ENCODE measurements at regions not wholly inside any gene's neighbourhood (a gene's known extent, or its start where the extent isn't known, plus 50 kb on each side); places are given as distances from the start of the nearest gene placed in this dataset.

DNA sequence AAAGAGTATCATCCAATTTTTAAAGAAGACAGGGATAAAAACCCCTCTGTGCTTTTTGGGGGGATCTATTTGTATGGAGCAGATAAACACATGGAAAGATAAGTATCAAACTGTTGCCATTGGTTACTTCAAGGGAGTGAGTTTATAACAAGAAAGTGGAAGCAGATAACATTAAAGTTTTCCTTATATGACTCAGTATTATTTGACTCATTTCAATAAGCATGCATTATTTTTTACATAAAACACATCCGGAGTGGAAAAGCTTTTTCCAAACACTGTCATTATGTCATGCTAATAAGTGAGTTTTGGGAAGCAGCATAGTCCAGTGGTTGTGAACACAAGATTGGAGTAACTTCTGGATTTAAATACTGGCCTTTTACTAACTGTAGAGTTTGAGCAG lies 452.2 kb downstream of the LTN1 start:
- H3K27me3 Mint-ChIP-seq = no peaks in the 10 kb centered on the region
- ATAC-seq (ENCODE audit: low read depth) = no peak

DNA sequence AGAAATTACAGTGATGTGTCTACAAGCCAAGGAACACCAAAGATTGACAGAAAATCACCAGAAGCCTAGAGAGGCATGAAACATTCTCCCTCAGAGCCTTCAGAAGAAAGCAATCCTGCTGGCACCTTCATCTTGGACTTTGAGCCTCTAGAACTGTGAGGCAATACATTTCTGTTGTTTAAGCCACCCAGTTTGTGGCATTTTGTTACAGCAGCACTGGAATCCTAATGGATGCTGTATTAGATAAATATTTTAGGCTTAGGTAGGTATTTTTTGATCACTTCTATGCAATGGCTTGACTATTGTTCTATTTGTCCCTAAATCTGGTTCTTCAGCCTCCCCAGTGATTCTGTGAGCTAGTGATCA lies 453.1 kb downstream of the LTN1 start:
- no peak for DNase-seq
- Mint-ChIP-seq H3K4me3 (no peak overlapping the region), H3K27me3 (peaks cover 2% of the 10 kb centered on the region), H3K27ac (no peak overlapping the region), H3K9me3 (no peaks in the 10 kb centered on the region), H3K36me3 (no peaks in the 10 kb centered on the region), H3K4me1 (no peaks in the 10 kb centered on the region)
- POLR2A ChIA-PET = no interaction called here
- ATAC-seq (ENCODE audit: low read depth) = no peak

More for the DNA sequence above, 452.2 kb downstream of the LTN1 start:
- Mint-ChIP-seq H3K9me3 (no peaks in the 10 kb centered on the region), H3K4me3 (no peak overlapping the region), H3K4me1 (no peaks in the 10 kb centered on the region), H3K27ac (no peak overlapping the region), H3K36me3 (no peaks in the 10 kb centered on the region)
- POLR2A ChIA-PET = no interaction called here
- DNase-seq = no peak

DNA sequence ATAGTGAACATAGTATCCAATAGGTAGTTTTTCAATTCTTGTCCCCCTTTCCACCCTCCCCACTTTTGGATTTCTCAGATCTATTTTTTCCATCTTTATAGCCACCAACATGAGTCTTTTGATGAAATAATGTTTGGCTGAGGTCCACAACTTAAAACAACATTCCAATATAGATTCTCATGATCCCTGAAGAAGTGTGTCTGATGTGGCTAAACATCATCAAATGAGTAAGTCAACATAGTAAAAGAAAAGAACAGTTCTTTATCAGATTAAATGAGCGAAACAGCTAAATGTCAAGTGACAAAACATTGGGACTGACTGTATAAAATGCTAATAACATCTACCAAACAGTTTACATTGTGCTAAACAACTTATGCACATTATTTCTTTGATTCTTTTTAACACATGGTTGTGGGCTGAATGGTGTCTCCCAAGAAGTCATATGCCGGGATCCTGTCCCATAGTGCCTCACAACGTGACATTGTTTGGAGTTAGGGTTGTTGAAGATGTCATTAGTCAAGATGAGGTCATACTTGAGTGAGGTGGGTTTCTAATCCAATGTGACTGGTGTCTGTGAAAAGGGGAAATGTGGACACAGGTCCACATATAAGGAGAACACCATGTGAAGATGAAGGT lies 453.6 kb downstream of the LTN1 start:
- POLR2A ChIA-PET = no interaction called here
- ATAC-seq (ENCODE audit: low read depth) = no peak
- H3K9me3 Mint-ChIP-seq = no peaks in the 10 kb centered on the region
- no peaks in the 10 kb centered on the region for H3K36me3 Mint-ChIP-seq
- no peak overlapping the region for H3K4me3 Mint-ChIP-seq
- no peak for DNase-seq
- H3K27me3 Mint-ChIP-seq = peaks cover 2% of the 10 kb centered on the region
- no peak overlapping the region for H3K27ac Mint-ChIP-seq
- no peaks in the 10 kb centered on the region for H3K4me1 Mint-ChIP-seq

DNA sequence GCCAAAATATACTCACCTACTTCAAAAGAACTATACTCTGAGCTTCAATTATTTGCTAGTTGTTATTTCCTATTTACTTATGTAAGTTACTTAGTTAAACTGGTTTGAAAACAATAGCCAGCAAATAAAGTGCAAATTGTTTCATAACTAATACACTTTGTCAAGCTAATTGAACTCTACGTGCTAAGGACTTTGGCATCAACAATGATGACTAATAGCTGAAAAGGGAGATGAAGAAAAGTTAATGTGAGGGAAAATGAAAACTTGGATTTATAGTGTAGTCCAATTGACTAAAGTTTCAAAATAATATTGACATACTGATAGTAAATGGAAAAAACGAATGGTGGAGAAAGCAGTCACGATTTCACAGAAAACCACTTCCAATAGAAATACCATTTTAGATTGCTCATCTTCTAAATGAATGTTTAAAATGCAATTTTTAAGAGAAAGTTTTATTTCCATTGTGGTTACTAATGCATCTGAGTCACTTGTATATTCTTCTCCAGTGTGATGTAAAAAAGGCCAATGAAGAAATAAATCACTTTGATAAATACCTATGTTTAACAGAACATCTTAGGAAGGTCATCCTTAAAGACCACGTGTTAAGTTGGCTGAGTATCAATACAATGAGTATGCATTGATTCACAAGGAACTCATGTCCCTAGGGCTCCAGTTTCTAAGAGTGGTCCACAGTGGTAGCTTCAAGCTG lies 455.2 kb downstream of the LTN1 start:
- no peaks in the 10 kb centered on the region for H3K36me3 Mint-ChIP-seq

DNA sequence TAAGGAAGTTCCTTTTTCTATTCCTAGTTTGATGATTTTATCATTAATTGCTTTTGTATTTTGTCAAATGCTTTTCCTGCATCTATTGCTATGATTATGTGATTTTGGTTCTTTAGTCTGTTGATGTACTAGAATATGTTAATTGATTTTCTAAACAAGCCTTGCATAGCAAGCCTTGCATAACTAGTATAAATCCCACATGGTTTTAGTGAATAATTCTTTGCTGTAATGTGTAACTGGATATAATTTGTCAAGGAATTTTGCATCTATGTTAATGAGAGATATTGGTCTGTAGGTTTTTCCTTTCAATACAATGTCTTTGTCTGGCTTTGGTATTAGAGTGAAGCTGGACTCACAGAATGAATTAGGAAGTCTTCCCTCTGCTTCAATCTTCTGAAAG lies 460.2 kb downstream of the LTN1 start:
- POLR2A ChIA-PET = no interaction called here

More for the DNA sequence above, 455.2 kb downstream of the LTN1 start:
- no peaks in the 10 kb centered on the region for H3K9me3 Mint-ChIP-seq
- POLR2A ChIA-PET = no interaction called here
- ATAC-seq (ENCODE audit: low read depth) (no peak), DNase-seq (no peak)
- H3K27me3 Mint-ChIP-seq = peaks cover 3% of the 10 kb centered on the region
- no peak overlapping the region for H3K4me3 Mint-ChIP-seq
- H3K27ac Mint-ChIP-seq = no peak overlapping the region
- H3K4me1 Mint-ChIP-seq = no peaks in the 10 kb centered on the region

DNA sequence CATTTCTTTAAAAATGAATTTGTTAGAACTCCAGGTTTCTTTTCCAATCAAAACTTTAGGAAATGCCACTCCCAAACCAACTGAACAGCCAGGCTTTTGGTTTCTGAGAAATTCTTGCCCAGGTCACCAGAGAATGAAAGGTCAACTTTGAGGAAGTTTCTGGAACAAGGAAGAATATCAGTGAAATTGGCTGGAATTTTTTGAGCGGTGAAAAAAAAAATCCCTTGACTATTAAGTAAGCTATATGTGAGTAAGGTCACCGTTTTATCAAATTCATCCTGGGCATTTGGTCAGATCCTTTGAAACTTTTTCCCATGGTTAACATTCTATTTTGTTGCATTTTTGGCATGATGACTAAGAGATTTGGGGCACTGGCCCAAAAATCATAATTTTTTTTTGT lies 469.3 kb downstream of the LTN1 start:
- H3K27ac Mint-ChIP-seq = no peak overlapping the region
- H3K4me3 Mint-ChIP-seq = no peak overlapping the region
- ATAC-seq (ENCODE audit: low read depth) = no peak
- peaks cover 3% of the 10 kb centered on the region for H3K27me3 Mint-ChIP-seq
- H3K4me1 Mint-ChIP-seq = no peaks in the 10 kb centered on the region
- no peaks in the 10 kb centered on the region for H3K36me3 Mint-ChIP-seq
- POLR2A ChIA-PET = no interaction called here
- DNase-seq = no peak
- no peaks in the 10 kb centered on the region for H3K9me3 Mint-ChIP-seq

More for the DNA sequence above, 460.2 kb downstream of the LTN1 start:
- H3K36me3 Mint-ChIP-seq = no peaks in the 10 kb centered on the region
- no peak for DNase-seq
- H3K27ac Mint-ChIP-seq = no peak overlapping the region
- ATAC-seq (ENCODE audit: low read depth) = no peak
- no peaks in the 10 kb centered on the region for H3K4me1 Mint-ChIP-seq
- no peaks in the 10 kb centered on the region for H3K9me3 Mint-ChIP-seq
- peaks cover 13% of the 10 kb centered on the region for H3K27me3 Mint-ChIP-seq
- no peak overlapping the region for H3K4me3 Mint-ChIP-seq

DNA sequence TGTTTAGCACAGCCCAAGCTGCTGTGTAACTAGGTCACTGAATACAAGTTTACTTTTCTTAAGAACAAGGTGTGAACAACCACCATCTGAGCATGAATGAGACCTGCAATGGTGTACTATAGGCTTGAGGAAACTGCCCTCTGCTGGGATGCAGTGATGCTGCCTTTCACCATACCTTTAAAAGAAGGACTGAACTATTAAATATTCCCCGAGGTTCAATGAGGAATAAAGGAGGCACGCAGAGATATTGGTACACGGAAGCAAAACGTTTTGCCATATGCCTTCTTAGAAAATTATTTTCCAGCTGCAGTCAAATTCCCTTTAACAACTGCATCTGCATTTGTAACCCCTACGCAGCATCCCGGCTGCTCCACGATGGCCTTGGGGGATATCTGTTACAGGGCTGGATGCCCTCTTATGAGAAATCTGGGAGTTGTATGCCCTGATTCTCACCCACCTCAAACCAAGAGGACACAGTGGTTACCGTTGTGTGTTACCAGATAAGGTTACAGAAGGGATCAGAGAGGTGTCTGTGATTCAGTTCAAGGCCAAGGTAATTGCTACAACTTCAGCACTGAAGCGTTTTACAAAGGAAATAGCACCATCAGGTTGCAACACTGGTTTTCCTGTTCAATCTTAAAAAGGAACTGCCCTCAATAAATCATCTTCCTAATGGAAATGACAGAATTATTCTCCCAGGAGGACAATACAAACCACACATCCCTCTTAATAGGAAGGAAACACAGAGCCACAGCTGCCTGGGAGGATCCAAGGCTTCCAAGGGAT lies 470.5 kb downstream of the LTN1 start:
- Mint-ChIP-seq H3K9me3 (no peaks in the 10 kb centered on the region), H3K27ac (no peak overlapping the region), H3K4me1 (peaks cover under 1% of the 10 kb centered on the region), H3K36me3 (no peaks in the 10 kb centered on the region), H3K27me3 (peaks cover 3% of the 10 kb centered on the region), H3K4me3 (no peak overlapping the region)
- DNase-seq (no peak), ATAC-seq (ENCODE audit: low read depth) (no peak)
- POLR2A ChIA-PET = no interaction called here

DNA sequence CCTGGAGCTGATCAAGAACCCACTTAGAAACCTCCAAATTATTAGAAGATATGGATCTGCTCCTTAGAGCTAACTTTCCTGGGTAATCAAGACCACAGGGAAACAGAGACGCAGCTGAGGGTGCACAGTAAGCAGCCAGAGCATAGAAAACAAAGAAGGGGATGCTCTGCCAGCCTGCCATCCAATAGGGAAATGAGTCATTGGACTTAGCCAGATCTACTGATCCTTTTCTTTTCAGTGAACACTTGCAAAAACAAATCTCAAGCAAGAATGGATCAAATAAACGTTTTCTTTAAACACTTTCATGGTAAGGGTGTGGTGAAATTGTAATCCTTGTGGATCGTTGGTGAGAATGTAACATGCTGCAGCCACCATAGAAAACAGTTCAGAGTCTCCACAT lies 474.0 kb downstream of the LTN1 start:
- ATAC-seq (ENCODE audit: low read depth) (no peak), DNase-seq (no peak)
- POLR2A ChIA-PET = no interaction called here
- H3K4me1 Mint-ChIP-seq = peaks cover 4% of the 10 kb centered on the region
- peaks cover 3% of the 10 kb centered on the region for H3K27me3 Mint-ChIP-seq
- no peak overlapping the region for H3K4me3 Mint-ChIP-seq
- no peaks in the 10 kb centered on the region for H3K9me3 Mint-ChIP-seq
- H3K27ac Mint-ChIP-seq = no peak overlapping the region
- no peaks in the 10 kb centered on the region for H3K36me3 Mint-ChIP-seq

DNA sequence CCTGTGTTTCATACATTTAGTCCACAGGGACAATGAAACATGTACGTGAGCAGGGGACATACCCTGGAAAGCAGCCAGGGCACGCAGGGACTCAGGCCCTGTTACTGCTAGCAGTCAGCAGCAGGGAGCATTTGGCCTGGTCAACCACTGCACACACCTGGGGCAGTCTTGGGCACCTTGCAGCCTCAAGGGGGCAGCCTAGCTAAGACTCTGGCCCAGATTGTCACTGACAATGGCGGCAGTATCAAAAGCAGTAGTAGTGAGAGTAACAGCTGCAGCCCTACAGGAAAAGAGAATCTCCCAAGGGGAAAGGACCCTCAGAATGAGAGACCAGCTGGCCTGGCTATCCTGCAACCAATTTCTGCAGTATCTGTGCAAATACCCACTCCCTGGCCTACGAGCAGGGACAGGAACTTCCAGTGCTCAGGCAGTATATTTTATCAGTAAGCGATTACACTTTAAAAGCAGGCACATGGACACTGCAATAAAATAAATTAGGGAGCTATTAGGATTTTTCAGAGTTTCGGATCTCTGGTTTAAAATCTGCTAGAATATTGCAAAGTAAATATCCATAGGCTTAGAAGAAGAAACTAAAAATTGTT lies 475.6 kb downstream of the LTN1 start:
- peak; percentile 65 for DNase-seq
- H3K36me3 Mint-ChIP-seq = no peaks in the 10 kb centered on the region
- H3K9me3 Mint-ChIP-seq = no peaks in the 10 kb centered on the region
- H3K4me3 Mint-ChIP-seq = no peak overlapping the region
- peak; percentile 97 for ATAC-seq (ENCODE audit: low read depth)
- POLR2A ChIA-PET = no interaction called here
- H3K27ac Mint-ChIP-seq = no peak overlapping the region
- H3K27me3 Mint-ChIP-seq = peaks cover 3% of the 10 kb centered on the region
- H3K4me1 Mint-ChIP-seq = peaks cover 4% of the 10 kb centered on the region

DNA sequence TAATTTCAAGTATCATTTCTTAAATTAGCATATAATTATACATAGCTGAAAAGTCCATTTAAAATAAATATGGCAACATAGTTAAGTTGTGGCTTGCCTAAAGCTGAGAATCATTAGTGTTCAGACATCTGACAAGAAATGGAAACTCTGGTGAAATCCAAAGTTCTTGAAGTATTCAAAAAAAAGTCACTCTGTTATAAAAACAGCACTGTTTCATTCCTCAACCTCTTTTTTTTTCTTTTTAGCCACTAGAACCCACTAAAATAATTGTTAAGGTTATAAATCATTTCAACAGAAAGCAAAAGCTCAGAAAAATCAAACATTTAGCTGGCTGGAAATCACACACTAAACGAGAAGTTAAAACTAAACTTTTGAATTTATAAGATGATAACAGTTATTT lies 476.7 kb downstream of the LTN1 start:
- H3K36me3 Mint-ChIP-seq = no peaks in the 10 kb centered on the region
- H3K9me3 Mint-ChIP-seq = no peaks in the 10 kb centered on the region
- no peak overlapping the region for H3K27ac Mint-ChIP-seq
- POLR2A ChIA-PET = no interaction called here
- peaks cover 4% of the 10 kb centered on the region for H3K4me1 Mint-ChIP-seq
- H3K27me3 Mint-ChIP-seq = peaks cover 3% of the 10 kb centered on the region
- no peak for ATAC-seq (ENCODE audit: low read depth)
- DNase-seq = no peak
- no peak overlapping the region for H3K4me3 Mint-ChIP-seq

DNA sequence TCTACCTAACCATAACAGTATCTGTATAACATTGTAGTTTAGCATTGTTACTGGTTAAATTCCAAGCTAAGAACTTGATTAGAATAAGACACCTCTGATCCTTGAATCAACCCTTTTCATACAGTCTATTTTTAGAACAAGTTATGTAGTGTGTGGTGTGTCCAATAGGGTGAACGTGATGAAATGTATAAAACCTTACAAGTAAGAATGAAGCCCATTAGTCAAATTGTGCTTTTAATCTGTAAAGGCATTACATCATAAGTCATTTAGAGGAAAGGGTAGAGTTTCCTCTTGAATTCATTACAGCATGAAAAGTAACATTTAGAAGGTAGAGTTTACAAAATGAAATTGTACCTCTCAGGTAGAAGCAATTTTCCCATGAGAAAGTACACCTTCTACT lies 479.2 kb downstream of the LTN1 start:
- no peaks in the 10 kb centered on the region for H3K36me3 Mint-ChIP-seq
- H3K27me3 Mint-ChIP-seq = peaks cover 6% of the 10 kb centered on the region
- H3K4me1 Mint-ChIP-seq = peaks cover 4% of the 10 kb centered on the region
- ATAC-seq (ENCODE audit: low read depth) (no peak), DNase-seq (no peak)
- POLR2A ChIA-PET = no interaction called here
- no peak overlapping the region for H3K27ac Mint-ChIP-seq
- H3K4me3 Mint-ChIP-seq = no peak overlapping the region
- no peaks in the 10 kb centered on the region for H3K9me3 Mint-ChIP-seq

DNA sequence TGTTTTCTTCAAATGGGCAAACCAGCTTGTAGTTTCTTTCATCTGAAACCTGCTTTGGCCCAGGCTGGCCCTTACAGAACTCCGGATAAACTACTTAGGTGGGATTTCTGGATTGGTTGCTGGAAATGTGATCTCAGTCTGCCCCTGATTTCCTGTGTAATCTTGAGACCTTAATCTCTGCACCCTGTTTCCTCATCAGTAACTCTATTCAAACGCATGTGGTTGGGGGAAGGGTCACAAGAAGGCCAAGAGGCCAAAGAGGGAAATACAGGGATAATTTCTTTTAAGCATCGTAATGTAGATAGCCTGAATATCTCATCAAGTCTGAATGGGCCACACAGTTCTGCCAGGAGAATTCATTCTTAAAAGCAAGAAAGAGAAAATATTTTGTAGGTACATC lies 483.6 kb downstream of the LTN1 start:
- H3K27ac Mint-ChIP-seq = no peak overlapping the region
- H3K36me3 Mint-ChIP-seq = no peaks in the 10 kb centered on the region
- H3K9me3 Mint-ChIP-seq = peaks cover 2% of the 10 kb centered on the region
- POLR2A ChIA-PET = no interaction called here
- H3K4me3 Mint-ChIP-seq = no peak overlapping the region
- peaks cover 3% of the 10 kb centered on the region for H3K27me3 Mint-ChIP-seq
- DNase-seq = no peak
- H3K4me1 Mint-ChIP-seq = no peaks in the 10 kb centered on the region
- ATAC-seq (ENCODE audit: low read depth) = no peak

DNA sequence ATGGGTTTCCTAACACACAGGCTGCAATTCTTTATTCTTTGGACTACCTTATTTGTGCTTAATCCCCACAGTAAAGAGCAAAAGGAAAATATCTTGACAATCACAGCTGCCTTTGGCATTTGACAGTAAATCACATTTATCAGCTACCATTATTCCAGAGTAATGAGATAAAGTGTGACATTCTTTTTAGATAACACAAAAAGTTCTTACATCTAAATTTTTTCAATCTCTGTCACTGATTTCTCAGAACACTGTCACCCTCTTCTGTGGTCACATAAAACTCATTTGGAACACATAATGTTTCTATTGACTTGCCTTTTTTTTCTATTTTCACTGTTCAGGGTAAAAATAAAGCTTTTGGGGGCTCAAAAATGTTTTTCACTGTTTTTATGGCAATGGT lies 484.6 kb downstream of the LTN1 start:
- Mint-ChIP-seq H3K4me1 (no peaks in the 10 kb centered on the region), H3K4me3 (no peak overlapping the region), H3K27ac (no peak overlapping the region), H3K9me3 (peaks cover 2% of the 10 kb centered on the region), H3K36me3 (no peaks in the 10 kb centered on the region), H3K27me3 (peaks cover 3% of the 10 kb centered on the region)
- DNase-seq = no peak
- POLR2A ChIA-PET = no interaction called here
- ATAC-seq (ENCODE audit: low read depth) = no peak

DNA sequence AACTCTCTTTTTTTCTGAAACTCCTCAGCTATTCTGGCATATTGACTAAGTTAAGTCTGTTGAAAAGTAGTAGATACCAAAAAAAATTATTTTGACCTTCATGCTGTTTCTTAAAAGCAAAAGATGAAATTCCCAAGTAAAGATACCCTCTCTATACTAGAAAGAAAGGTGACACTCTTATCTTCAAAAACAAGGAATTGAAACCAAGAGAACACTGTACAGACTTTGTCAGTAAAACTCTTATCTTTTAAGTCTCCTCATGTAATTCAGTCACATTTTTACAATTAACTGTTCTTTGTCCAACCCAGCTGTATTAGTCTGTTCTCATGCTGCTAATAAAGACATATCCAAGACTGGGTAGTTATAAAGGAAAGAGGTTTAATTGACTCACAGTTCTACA lies 496.2 kb downstream of the LTN1 start:
- Mint-ChIP-seq H3K4me1 (no peaks in the 10 kb centered on the region), H3K9me3 (peaks cover 2% of the 10 kb centered on the region), H3K4me3 (no peak overlapping the region), H3K27me3 (peaks cover 2% of the 10 kb centered on the region), H3K27ac (no peak overlapping the region), H3K36me3 (no peaks in the 10 kb centered on the region)
- ATAC-seq (ENCODE audit: low read depth) (no peak), DNase-seq (no peak)
- POLR2A ChIA-PET = no interaction called here
